IPS-NIHi11 (cell line): ENCODE measurements at regions not wholly inside any gene's neighbourhood (a gene's known extent, or its start where the extent isn't known, plus 50 kb on each side); places are given as distances from the start of the nearest gene placed in this dataset.
"Not testable (repeated sequence)": the region's sequence is repeated elsewhere in the genome, so short reads cannot be mapped to it uniquely, and the experiment has no call there.

Experiments
- DNase-seq: peaks from one replicate; pipeline ENCODE4 v3.0.0; 2012; ENCODE audit warnings: mixed read lengths, low spot score

DNA sequence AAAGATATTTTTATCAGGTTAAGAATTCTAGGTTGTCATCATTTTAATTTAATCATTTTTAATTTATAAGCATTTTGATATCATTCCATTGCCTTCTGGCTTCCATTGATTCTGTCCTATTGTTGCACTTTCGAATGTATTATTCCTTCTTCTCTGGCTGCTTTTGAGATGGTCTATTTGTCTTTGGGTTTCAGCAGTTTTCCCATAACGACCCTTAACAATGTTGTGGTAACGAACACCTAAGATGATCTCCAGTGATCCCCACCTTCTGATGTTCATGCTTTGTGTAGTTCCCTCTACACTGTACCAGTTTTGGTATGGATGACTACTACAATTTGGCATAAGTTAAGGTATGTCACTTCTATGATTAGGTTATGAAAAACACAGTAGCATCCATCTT is 59.9 kb downstream of the MINAR1 start:
- DNase-seq = no peak

DNA sequence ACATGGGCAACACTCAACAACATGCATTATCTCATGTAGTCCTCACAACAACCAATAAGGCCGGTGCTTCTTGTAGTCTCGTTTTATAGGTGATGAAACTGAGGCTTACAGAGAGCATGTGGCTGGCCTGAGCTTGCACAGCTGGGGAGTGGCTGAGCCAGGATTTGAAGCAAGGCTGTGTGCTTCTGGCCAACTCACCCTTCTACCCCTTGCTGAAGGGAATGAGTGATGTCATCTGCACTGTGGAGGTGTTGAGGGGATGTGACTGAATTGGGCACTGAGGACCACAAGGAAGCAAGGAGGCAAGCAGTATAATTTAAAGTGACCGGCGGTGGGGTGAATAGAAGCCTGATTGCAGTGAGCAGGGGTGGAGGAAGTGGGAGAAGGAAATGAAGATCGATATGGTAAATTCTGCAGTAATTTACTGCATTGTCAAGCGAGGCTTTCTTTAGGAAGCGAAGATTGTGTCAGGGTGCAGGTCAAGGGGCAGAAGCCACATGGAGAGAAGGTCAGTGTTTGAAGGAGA is 62.3 kb downstream of the MINAR1 start:
- no peak for DNase-seq

DNA sequence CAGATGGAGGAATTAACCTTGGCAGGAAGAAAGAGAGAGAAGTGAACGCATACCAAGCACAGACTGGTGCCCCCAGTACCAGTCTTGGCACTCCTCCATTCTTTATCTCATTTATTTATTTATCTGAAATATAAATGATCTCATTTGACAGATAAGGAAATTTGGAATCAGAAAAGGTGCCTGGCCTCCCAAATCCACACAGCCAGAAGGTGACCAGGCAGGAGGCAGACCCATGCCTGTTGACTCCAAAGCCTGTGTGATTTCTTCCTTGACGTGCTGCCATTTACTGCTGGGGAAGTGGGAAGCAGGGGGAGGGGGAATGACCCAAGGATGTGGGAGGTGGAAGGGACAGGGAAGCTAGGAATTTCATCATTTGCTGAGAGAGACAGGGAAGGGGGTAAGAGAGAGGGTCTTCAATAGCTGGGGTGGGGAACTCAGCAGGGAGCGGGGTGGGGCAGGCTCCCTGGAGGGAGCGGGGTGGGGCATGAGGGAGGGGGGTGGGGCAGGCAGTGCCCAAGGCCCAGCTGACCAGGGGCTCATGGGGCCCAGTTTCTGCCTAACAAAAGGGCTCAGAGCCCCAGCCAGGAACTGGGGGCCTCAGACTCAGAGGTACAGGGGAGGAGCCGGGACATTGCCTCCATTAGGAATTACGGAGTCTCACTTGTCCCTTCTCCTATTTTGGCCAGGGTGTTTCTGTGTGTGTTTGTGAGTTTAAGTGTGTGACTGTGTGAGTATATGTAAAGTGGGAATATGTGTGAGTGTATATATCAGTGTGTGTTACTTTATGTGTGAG is 63.0 kb downstream of the MINAR1 start:
- no peak for DNase-seq

GRCh38 chr15:79495775-79496174 is 63.6 kb downstream of the MINAR1 start:
- no peak for DNase-seq

- no peak for DNase-seq
Measured at GRCh38 chr15:79496838-79497237, 64.7 kb downstream of the MINAR1 start.

DNA sequence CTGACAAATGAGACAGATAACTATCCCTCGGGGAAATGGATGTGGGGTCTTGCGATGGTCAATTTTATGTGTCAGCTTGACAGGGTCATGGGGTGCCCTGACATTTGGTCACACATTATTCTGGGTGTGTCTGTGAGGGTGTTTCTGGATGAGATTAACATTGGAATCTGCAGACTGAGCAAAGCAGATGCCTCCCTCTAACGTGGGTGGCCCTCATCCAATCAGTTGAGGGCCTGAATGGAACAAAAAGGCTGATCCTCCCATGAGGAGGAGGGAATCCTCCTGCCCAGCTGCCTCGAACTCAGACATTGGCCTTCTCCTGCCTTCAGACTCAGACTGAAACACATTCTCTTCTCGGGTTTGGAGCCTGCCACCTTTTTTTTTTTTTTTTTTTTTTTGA is 69.0 kb downstream of the MINAR1 start:
- no peak for DNase-seq

DNA sequence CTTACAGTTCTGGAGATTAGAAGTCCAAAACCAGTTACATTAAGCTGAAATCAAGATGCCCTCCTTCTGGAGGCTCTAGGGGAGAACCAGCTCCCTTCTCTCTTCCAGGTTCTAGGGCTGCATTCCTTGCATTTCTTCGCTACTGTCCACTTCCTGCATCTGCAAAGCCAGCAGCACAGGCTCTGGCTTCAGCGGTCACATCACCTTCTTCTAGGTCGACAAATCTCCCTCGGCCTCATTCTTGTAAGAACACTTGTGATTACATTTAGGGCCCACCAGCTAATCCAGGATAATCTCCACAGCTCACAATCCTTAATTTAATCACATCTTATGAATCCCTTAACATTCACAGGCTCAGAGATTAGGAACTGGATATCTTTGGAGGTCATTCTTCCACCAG is 73.8 kb downstream of the MINAR1 start:
- DNase-seq = no peak

DNA sequence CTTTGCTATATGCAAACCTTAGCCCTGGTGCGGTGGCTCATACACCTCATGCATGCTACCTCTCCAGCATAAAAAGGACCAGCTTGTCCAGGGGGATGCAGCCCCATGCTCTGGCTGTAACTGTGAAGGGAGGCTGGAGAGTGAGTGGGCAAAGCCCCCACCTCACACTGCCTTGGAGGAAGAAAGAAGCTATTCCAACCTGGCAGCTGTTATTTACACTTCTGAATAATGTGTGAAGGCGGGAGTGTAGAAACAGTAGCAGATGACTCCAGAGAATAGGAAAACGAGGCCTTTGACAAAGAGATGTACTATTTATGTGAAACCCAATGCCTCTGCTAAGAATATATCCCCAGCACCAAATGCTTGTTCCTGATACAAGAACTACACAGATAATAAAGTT is 80.7 kb downstream of the MINAR1 start:
- DNase-seq = not testable (repeated sequence)

DNA sequence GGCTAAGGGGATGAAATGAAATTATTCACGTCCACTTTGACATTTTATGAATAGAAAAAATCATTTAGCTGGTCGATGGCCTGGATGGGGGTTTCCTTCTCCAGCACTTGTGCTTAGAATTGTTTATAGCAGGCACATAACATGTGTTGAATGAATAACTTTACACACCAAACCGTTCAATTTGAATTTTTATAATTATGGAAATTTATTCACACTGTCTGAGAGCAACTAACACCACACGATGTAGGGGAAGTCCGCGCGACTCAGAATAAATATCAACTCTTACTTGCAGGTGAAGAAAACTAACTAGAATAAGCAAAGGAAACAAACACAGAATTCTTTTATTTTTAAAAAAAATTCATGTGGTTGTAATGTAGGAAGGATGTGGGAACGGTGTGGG is 81.3 kb downstream of the MINAR1 start:
- no peak for DNase-seq

DNA sequence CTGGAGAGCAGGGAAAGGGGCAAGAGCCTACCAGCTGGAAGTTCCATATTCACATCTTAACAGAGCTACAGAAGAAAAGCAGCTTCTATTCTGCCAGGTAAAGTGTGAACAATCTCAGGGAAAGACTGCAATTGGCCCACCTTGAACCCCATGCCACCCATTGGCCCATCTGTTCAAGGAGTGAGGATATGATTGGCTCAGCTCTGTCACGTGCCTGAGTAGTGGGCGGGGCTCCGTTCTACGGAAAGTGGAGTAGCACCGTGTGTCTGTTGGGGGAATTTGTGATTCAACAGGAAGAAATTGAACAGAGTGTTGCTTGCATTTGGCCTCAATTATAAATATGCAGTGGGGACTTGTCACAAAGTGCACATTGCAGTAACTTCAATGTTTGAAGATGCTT is 81.8 kb downstream of the MINAR1 start:
- peak; percentile 24 for DNase-seq

DNA sequence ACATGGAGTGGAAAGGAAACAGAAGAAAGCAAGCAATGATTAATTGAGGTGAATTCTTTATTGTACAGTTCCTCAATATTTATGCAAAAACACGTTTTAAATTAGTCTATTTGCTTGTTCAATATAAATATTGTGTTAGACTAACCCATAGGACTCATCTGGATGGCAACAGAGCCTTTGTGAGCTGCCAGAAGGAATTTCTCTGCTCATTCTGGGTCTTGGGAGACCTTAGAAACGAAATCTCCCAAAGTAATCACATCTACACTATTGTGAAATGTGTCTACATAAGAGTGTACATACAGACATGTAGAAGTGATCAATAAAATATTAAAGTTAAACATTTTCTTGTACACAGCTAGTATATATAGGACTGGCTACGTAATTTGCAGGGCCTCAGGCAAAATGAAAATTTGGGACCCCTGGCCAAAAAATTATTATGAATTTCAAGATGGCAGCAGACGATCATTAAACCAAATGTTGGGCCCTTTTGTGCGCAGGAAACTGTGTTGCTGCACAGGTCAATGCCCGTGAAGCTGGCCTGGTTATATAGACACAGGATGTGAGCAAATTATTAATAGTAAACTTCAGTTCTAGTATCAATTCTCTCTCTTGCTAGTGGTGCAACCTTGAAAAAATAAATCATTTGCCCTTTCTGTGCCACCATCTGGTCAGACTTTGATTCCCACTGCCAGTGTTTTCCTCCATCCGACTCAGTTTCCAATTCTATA is 83.3 kb downstream of the MINAR1 start:
- DNase-seq = no peak

- no peak for DNase-seq
Measured at GRCh38 chr15:79516155-79516554, 84.0 kb downstream of the MINAR1 start.

- DNase-seq = no peak
Measured at GRCh38 chr15:79516646-79517045, 84.5 kb downstream of the MINAR1 start.

GRCh38 chr15:79519628-79520027 is 87.5 kb downstream of the MINAR1 start:
- no peak for DNase-seq

GRCh38 chr15:79520654-79521053 is 88.5 kb downstream of the MINAR1 start:
- DNase-seq = no peak

- DNase-seq = no peak
Measured at GRCh38 chr15:79522656-79523055, 90.5 kb downstream of the MINAR1 start.

DNA sequence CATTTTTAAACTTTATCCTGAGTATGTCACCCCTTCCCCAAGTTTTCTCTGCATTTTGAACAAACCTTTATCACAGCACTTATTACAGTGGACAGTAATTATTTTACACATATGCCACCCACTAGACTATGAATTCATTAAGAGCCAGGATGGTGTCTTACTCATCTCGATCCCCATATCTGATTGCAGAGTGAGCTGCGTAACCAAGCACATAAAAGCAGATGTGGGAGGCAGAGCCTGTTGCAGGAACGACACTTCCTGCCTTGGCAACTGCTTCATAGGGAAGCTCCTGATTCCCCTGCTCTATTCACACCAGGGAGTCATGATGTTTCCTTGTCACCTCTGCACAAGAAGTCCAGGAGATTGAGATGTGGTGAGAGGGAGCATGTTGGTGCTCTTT is 91.1 kb downstream of the MINAR1 start:
- DNase-seq = no peak

DNA sequence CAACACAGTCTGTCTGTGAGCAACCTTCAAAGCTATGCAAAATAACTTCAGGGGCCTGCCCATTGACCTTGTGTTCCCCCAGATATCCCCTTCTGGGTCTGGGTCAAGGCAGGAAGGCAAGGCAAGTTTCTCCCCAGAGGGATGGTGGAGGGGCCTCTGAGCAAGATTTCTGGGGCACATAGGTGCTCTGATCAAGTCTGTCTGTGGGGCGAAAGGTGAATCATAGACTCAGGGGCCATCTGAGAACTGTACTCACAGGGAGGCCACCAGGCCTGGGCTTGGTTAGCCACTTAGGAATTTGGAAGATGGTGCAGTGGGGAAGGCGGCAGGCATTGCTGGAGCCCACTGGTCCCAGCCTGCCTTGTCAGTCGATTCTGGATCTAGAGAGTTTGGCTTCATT is 92.4 kb downstream of the MINAR1 start:
- DNase-seq = no peak

DNA sequence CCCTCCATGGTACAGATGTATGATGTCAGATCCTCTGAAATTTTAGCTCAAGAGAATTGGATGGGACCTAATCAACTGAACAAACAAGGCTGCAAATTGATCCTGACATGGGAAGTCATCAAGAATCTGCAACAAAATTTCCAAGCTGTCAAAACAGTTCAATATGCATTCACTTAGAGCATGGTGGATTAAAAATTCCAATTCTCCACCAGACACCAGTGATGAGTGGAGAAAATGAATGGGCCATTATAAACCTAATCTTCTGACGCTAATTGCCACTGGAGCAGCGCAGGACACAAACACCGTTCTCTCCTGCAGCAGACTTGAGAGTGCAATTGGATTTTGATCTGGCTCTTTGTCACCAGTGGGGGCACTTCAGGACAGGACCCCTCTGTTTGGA is 94.2 kb downstream of the MINAR1 start:
- DNase-seq = no peak

DNA sequence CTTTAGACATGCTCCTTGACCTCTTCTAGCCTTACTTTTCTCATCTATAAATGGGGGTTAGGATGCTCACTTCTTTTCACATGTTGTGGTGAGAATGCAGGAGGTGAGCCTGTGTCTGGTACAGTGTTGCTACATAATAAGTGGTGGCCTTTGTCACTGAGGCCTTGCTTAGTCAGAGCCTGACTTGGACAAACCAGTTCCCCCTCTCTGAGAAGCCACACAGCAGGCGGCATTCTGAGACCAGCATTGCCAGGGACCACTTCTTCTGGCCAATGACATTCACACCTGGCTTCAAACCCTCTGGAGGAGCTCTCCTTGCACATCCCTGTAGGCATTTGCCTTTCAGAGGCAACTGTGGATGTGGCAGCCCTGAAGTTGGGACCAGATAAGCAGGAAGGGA is 95.7 kb downstream of the MINAR1 start:
- no peak for DNase-seq

- no peak for DNase-seq
Measured at GRCh38 chr15:79529157-79529785, 97.1 kb downstream of the MINAR1 start.

DNA sequence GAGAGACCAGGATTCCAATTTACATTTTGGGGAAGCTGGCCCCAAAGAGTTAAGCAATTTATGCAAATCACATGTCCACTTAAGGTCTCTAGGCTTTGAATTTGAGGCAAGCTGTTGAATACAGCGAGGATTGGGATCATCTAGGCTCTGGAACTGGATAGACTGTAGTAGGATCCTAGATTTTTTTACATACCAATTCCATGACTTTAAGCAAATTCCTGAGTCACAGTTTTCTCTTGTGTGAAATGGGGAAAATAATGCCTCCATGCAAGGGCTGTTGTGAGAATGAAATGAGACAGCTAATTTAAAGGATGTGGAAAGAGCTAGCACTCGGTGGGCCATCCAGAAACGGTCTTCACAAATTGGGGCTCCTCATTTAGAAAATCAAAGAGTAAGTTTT is 103.4 kb downstream of the MINAR1 start:
- no peak for DNase-seq

GRCh38 chr15:79538527-79538926 is 106.4 kb downstream of the MINAR1 start:
- no peak for DNase-seq
